ENCODE measurements at regions not wholly inside any gene's neighbourhood (a gene's known extent, or its start where the extent isn't known, plus 50 kb on each side); places are given as distances from the start of the nearest gene placed in this dataset.
"Not testable (repeated sequence)": the region's sequence is repeated elsewhere in the genome, so short reads cannot be mapped to it uniquely, and the experiment has no call there.

- no peak for DNase-seq (ENCODE audit: low spot score)
Observed at GRCh38 chr7:34333184-34333583, 324.8 kb upstream of the NPSR1 start.

- no peak for DNase-seq (ENCODE audit: low spot score)
Observed at GRCh38 chr7:34333925-34334324, 324.1 kb upstream of the NPSR1 start.

GRCh38 chr7:34337163-34337562 is 320.9 kb upstream of the NPSR1 start:
- DNase-seq (ENCODE audit: low spot score), result no peak

DNA sequence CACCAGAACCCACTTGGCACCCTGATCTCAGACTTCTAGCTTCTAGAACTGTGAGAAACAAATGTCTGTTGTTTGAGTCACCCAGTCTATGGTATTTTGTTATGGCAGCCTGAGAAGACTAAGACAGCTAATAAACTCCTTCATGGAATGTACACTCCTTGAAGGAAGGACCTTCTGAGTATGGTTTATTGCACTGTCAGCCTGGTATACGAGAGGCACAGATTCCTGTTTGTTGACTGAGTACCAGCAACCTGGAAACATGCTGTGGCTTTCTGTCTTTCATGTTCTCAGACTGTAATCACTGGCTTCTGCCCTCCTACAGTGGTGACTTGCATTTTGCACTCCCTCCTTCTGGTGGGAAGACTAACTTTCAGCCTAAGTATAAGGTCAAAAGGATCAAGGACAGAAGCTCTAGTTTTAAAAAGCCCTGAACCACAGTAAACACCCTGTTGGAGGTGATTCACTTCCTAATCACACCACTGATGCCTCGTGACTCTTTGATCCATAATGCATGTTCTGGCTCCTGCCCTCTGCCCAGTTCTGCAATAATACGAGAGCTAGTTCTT is 319.0 kb upstream of the NPSR1 start:
- DNase-seq (ENCODE audit: low spot score), result no peak

DNA sequence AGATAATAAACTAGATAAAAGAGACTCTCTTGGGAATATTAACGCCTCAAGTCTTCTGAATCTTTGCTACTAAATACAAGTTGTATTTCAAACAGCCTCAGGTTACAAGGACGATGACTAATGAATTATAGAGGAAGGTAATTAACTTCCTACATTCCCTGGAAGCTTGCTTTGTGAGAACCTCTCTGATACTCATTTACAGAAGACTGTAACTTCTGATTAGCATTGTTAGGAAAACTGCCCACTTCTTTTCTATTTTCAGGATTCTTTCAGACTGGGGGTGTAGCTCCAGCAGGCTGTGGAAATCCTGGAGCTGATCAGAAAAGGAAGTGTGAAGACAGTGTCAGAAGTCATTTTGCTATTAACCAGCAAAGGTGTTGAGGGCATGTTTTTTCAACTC is 316.7 kb upstream of the NPSR1 start:
- DNase-seq (ENCODE audit: low spot score), result no peak

- no peak for DNase-seq (ENCODE audit: low spot score)
Observed at GRCh38 chr7:34342387-34342786, 315.6 kb upstream of the NPSR1 start.

DNA sequence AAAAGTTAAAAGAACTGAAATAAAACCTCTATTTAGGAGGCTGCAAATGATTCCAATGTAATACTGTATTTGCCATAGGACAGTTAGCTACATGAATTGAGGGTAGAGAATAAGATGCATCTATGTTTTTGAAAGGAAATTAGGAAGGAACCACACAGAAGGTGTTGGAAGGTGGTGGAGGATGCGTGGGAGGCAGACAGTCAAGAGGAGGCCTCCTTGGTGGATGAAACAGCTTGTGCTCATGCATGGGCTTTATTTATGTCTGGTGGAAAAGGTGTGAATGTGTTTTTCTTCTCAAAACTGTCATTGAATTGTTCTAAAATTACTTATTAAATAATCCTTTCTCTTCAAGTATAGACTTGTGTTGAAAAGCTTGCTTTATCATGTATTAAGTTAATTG is 314.4 kb upstream of the NPSR1 start:
- DNase-seq (ENCODE audit: low spot score), result no peak

DNA sequence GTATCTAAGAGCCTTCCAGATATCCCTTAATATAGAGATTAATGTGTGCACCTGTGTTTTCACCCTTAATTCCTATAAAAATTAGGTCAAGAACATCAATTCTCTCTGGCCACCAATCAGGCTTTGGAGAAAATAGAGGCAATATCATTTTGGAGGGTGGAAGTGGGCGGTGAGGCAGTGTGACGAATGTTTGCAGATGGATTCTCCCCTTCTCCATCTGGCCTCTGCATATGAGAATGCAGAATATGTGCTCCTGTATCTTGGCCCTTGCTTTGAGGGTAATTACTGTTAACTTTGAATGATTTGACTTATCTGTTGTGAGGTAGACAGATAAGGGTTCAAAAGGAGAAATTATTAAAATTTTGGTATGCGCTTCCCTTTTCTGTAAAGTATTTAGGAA is 304.0 kb upstream of the NPSR1 start:
- no peak for DNase-seq (ENCODE audit: low spot score)

DNA sequence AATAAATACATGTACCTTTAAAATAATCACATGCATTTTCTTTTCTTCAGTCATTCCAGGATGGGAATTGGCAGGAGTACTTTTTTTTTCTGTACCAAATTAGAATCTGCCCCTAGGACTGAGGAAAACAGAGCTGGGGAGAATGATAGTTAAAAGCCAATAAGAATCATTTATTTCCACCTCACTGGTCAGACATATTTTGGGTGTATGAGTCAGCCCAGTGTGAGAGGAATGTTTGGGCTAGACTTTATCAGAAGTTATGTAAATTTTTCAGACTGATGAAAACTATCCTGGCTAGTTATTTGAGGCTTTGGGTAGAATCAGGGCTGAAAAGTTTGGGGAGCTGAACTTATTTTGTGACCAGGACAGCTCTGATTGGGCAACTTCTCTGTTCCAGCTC is 303.1 kb upstream of the NPSR1 start:
- DNase-seq (ENCODE audit: low spot score), result no peak

DNA sequence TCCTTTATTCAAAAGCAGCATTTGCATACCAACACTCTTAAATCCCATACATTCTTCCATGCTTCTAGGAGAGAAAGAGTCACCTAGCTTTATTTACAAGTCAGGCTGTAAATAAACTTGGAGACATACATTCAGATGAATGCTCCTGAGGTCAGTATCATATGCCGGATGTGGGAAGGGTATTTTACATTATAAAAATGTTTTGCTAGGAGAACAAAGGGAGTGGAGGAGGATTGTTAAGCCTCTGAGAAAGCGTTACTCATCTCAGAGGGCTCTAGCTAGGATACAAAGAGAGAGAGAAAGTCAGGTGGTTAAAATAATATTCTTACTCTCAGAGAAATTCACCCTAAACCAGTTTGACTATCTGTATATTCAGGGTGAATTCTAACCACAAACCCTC is 300.9 kb upstream of the NPSR1 start:
- no peak for DNase-seq (ENCODE audit: low spot score)

DNA sequence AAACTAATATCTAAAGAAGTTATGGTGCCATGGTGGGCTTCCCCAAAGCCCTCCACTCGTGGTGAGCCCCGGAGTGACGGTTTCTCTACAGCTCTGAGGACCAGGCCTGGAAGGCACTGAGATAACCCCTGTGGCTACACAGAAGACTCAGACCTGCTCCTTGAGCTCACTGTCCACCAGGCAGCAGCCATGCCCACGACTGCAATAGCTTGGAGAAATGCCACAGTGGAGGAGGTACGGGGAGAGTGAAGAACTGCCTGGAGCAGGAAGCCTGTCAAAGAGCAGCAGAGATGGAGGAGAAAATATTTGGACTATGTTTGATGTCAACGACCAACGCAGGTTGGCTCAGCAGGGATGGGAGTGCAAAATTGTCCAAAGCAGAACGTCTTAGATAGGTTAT is 300.1 kb upstream of the NPSR1 start:
- DNase-seq (ENCODE audit: low spot score), result no peak

GRCh38 chr7:34358578-34358977 is 299.4 kb upstream of the NPSR1 start:
- not testable (repeated sequence) for DNase-seq (ENCODE audit: low spot score)

GRCh38 chr7:34361663-34362250 is 296.3 kb upstream of the NPSR1 start:
- no peak for DNase-seq (ENCODE audit: low spot score)

GRCh38 chr7:34362621-34363020 is 295.4 kb upstream of the NPSR1 start:
- DNase-seq (ENCODE audit: low spot score), result no peak

DNA sequence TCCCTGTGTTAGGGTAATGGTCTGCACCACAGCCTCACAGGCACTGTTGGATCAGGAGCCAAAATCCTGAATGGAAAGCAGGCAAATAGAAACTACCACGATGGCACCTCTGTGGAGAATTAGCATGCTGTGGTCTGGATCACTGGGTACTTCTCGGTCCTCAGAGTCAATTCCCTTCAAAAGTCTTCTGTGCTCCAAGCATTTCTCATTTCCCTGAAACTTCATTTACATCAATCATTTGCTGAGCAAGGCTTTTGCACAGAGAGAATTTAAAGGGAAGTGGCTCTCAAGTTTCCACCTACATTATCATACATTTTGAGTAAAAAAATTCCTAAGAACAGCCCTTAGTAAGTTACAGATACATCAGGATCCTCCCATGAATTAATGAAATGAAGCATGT is 293.9 kb upstream of the NPSR1 start:
- DNase-seq (ENCODE audit: low spot score), result no peak

DNA sequence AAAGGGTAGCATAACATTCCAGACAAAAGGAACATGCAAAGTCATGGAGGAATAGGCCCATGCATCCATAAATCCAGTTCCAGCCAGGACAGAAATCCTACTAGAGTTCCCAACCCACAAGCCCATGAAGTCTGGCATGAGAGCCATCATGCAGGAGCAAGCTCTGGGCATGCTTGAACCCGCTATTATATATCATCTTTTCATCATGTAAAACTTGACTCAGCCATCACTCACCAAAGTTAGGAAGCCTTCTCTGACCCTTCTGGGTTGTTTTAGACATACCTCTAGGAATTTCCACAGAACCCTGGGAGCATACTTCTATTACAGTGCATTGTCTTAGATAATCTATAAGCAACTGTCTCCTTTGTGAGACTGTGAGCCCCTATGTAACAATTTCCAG is 293.0 kb upstream of the NPSR1 start:
- no peak for DNase-seq (ENCODE audit: low spot score)

GRCh38 chr7:34365611-34366010 is 292.4 kb upstream of the NPSR1 start:
- DNase-seq (ENCODE audit: low spot score), result no peak

DNA sequence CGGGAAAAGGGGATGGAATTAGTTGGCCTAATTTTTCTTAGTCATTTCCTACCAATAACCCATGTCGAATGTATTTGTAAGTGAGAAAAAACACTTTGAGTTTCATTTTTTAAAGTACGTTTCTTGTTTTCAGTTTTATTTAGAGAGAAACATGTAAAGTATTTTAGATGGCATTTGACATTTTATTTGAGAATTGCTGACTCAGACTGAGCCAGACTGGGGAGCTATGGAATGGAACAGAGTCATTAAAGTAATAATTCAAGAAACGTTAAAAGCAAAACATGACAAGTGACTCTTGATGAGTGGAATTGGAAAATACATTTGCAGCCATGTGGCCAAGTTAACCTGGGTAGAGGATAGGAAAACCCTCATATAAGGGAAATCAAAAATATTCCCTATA is 286.1 kb upstream of the NPSR1 start:
- no peak for DNase-seq (ENCODE audit: low spot score)

DNA sequence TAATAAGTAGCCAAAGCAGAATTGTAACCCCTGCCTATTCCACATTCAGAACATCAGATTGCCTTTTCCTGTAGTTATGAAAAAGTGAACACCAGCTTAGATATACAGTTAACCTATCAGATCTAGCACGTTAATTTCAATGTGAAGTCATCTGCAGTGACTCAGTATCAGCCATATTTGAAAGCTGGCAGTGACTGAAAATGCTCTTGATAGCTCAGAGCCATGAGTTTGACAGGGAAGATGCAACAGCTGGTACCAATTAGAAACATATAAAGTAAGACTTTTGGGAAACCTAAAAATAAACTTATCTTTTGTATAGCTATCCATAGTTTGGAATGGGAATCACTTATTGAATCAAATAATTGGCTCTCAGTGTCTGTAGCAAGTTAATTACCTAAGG is 284.1 kb upstream of the NPSR1 start:
- no peak for DNase-seq (ENCODE audit: low spot score)

DNA sequence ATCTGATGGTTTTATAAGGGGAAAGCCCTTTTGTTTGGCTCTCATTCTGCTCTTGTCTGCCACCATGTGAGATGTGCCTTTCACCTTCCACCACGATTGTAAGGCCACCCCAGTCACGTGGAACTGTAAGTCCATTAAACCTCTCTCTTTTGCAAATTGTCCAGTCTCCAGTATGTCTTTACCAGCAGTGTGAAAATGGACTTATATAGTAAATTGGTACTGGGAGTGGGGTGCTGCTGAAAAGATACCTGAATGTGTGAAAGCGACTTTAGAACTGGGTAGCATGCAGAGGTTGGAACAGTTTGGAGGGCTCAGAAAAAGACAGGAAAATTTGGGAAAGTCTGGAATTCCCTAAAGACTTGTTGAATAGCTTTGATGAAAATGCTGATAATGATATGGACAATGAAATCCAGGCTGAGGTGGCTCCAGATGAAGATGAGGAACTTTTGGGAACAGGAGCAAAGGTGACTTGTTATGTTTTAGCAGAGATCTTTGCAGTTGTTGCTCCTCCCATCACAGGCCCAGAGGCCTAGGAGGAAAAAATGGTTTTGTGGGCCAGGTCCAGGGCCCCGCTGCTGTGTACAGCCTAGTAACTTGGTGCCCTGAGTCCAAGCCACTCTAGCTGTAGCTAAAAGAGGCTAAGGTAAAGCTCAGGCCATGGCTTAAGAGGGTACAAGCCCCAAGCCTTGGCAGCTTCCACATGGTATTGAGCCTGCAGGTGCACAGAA is 275.7 kb upstream of the NPSR1 start:
- no peak for DNase-seq (ENCODE audit: low spot score)

- DNase-seq (ENCODE audit: low spot score), result no peak
Observed at GRCh38 chr7:34385384-34385783, 272.6 kb upstream of the NPSR1 start.

GRCh38 chr7:34389332-34390078 is 268.5 kb upstream of the NPSR1 start:
- no peak for DNase-seq (ENCODE audit: low spot score)

DNA sequence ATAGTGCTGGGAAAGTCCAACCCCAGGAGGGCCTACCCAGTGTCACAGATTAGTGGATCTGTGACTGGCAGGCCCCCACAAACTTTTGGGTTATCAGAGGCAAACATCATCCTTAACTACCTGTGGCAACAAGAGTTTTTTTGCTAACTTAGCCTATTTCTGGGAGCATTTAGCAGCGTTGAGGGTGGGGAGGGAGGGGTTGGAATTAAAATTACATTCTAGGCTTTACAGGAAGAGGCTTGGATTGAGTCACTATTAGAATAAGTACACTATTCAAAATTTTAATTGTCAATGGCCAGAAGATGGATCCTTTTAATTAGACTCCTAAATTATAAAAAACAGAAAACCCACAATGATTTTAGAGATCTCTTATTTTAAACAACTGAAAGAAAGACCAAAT is 267.9 kb upstream of the NPSR1 start:
- DNase-seq (ENCODE audit: low spot score), result no peak

Measured in mucosa of gallbladder (tissue), 1 donor.